WERI-Rb-1 (cell line): ENCODE measurements at regions not wholly inside any gene's neighbourhood (a gene's known extent, or its start where the extent isn't known, plus 50 kb on each side); places are given as distances from the start of the nearest gene placed in this dataset.

Experiments
- DNase-seq: peaks from one replicate; pipeline ENCODE4 v3.0.0-alpha.2; 2020
- H3K27ac ChIP-seq: fragments of 250-450 bp; sonication (Bioruptor Pico); 2 replicates; pipeline ENCODE4 v1.5.1; 2020; ENCODE audit warnings: mild to moderate bottlenecking, moderate library complexity
- H3K27me3 ChIP-seq: fragments of 250-450 bp; sonication (Bioruptor Pico); 2 replicates; pipeline ENCODE4 v1.5.1; 2021; ENCODE audit warnings: mild to moderate bottlenecking, low read depth, moderate library complexity; ENCODE audit not compliant: insufficient read depth, severe bottlenecking
- H3K36me3 ChIP-seq: fragments of 250-450 bp; sonication (Bioruptor Pico); 2 replicates; pipeline ENCODE4 v1.5.1; 2020; ENCODE audit warnings: mild to moderate bottlenecking, moderate library complexity
- H3K4me3 ChIP-seq: 2 replicates; pipeline ENCODE4 v1.5.1; 2011; ENCODE audit warnings: low read depth, mild to moderate bottlenecking, control low read depth, low read length
- H3K9me3 ChIP-seq: fragments of 250-450 bp; sonication (Bioruptor Pico); 2 replicates; pipeline ENCODE4 v1.5.1; 2021; ENCODE audit warnings: mild to moderate bottlenecking, moderate library complexity; ENCODE audit not compliant: severe bottlenecking
- TF ChIP-seq, protein P1 (sequence below): IDR thresholded peaks from 2 replicates; pipeline ENCODE4 v1.5.1; 2011; ENCODE audit warnings: low read depth, mild to moderate bottlenecking, control low read depth, inconsistent platforms, low read length

DNA sequence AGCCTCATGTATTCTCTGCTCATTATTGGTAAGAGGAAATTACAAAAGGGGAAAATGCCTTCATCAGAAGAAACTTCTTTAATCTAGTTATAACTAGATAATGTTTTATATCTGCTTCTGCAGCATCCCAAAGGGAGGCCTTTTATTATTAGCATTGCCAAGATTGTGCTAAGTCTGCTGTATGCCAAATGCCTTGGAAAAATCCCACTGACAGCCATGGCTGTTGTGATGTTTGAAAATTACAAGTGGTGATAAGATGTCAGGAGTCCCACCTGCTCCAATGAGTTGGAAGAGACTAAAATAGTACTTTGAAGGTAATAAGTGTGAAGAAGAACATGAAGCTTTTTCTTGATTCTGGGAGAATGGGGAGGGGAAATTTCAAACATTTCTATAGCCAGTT is 345.0 kb downstream of the GABRB2 start:
- H3K36me3 ChIP-seq, result no peaks in the 10 kb centered on the region
- TF ChIP-seq, protein P1, sequence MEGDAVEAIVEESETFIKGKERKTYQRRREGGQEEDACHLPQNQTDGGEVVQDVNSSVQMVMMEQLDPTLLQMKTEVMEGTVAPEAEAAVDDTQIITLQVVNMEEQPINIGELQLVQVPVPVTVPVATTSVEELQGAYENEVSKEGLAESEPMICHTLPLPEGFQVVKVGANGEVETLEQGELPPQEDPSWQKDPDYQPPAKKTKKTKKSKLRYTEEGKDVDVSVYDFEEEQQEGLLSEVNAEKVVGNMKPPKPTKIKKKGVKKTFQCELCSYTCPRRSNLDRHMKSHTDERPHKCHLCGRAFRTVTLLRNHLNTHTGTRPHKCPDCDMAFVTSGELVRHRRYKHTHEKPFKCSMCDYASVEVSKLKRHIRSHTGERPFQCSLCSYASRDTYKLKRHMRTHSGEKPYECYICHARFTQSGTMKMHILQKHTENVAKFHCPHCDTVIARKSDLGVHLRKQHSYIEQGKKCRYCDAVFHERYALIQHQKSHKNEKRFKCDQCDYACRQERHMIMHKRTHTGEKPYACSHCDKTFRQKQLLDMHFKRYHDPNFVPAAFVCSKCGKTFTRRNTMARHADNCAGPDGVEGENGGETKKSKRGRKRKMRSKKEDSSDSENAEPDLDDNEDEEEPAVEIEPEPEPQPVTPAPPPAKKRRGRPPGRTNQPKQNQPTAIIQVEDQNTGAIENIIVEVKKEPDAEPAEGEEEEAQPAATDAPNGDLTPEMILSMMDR, result no peak
- DNase-seq, result no peak
- peaks cover 27% of the 10 kb centered on the region for H3K27me3 ChIP-seq
- no peak overlapping the region for H3K4me3 ChIP-seq
- H3K9me3 ChIP-seq, result no peaks in the 10 kb centered on the region
- no peak overlapping the region for H3K27ac ChIP-seq

DNA sequence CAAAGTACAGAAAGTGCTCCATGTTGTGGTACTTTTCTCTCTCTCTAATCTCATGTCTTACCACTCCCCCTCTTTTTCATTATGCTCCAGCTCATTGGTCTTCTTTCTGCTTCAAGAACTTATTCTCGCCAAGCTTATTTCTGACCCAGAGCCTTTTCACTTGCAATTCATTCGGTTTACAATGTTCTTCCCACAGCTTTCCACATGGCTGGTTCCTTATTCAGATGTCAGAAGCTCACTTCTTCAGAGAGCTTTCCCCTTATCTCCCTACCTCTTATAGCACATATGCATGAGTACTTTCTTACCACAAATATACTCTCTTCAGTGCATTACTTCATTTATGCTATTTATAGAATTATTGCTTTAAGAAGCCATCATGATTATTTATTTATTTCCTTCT is 338.8 kb upstream of the ATP10B start:
- H3K27ac ChIP-seq, result no peak overlapping the region
- no peak overlapping the region for H3K4me3 ChIP-seq
- TF ChIP-seq, protein P1, result no peak
- peaks cover 42% of the 10 kb centered on the region for H3K27me3 ChIP-seq
- H3K36me3 ChIP-seq, result no peaks in the 10 kb centered on the region
- H3K9me3 ChIP-seq, result no peaks in the 10 kb centered on the region
- DNase-seq, result no peak

DNA sequence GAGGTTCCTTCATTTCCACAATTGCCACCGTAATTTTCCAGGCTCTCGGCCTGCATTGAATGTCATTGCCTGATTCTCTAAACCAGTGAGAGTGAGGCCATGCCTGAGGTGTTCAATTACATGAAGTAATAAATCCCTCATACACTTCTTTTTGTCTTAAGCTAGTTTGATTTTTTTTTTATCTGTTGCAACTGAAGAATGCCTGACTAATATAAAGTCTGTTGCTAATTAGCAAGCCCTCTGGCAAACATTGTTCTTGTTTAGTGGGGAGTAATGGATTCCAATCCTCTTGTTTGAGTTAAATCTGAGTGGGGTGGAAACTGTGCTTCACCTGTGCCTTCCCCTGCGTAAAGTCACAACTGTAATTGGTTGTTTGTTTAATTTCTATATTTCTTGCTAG is 338.1 kb upstream of the ATP10B start:
- no peak overlapping the region for H3K27ac ChIP-seq
- H3K9me3 ChIP-seq, result no peaks in the 10 kb centered on the region
- TF ChIP-seq, protein P1, result no peak
- peaks cover 39% of the 10 kb centered on the region for H3K27me3 ChIP-seq
- H3K4me3 ChIP-seq, result no peak overlapping the region
- H3K36me3 ChIP-seq, result no peaks in the 10 kb centered on the region
- no peak for DNase-seq

DNA sequence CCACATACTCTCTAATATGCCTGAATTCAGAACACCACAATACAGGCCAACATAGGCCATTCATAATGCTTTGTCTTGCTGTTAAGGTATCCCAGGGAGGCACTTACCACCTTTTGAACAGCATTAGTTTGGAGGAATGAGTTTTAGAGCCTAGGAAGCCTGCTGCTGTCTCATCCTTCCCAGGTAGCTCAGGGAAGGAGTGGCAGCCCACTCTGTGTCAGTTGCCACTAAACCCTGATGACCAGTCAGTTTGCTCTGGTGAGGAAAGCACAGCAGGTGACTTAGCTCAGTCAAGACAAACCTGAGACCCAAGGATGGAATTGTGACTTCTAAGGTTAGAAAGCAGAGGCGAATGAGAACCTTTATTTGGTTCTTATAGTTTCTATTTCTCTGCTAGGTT is 337.4 kb upstream of the ATP10B start:
- H3K9me3 ChIP-seq, result no peaks in the 10 kb centered on the region
- H3K27ac ChIP-seq, result no peak overlapping the region
- TF ChIP-seq, protein P1, result no peak
- no peak overlapping the region for H3K4me3 ChIP-seq
- no peak for DNase-seq
- no peaks in the 10 kb centered on the region for H3K36me3 ChIP-seq
- peaks cover 39% of the 10 kb centered on the region for H3K27me3 ChIP-seq

DNA sequence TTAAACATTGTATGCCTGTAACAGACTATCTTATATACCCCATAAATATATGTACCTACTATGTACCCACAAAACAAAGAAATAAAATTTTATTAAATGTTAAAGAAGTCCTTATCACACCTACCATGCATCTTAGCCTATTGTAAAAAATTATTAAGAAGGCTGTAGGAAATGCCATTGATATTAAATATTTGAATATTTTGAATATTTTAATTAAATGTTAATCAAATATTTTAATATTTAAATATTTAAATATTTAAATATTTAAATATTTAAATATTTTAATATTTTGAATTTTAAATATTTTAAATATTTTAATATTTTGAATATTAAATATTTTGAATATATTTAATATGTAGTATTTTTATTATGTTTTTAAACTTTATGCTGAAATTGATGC is 331.5 kb upstream of the ATP10B start:
- H3K9me3 ChIP-seq, result no peaks in the 10 kb centered on the region

DNA sequence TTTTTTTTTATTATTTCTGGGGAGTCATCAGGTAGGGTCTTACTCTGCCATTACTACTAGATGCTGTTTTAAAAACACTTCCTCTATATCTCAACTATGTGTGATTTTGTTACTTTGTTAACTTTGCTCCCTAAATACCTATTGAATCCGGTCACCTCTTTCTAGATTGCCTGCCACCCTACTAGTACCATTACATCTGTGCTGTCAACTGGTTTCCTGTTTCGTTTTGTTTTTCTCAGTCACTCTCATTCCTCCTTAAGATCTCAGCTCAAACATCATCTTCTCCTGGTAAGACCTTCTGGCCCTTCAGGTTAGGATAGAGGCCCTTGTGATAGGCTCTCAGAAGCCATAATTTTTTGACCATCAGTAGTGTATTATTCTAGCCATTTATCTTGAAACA is 324.2 kb upstream of the ATP10B start:
- Histone ChIP-seq H3K9me3 (no peaks in the 10 kb centered on the region), H3K4me3 (no peak overlapping the region), H3K36me3 (no peaks in the 10 kb centered on the region), H3K27me3 (peaks cover 25% of the 10 kb centered on the region), H3K27ac (no peak overlapping the region)
- TF ChIP-seq, protein P1, result no peak
- DNase-seq, result no peak

More for the DNA sequence above, 331.5 kb upstream of the ATP10B start:
- TF ChIP-seq, protein P1, result no peak
- no peaks in the 10 kb centered on the region for H3K36me3 ChIP-seq
- peaks cover 25% of the 10 kb centered on the region for H3K27me3 ChIP-seq
- H3K4me3 ChIP-seq, result no peak overlapping the region
- H3K27ac ChIP-seq, result no peak overlapping the region
- DNase-seq, result no peak
